ENCODE measurements at regions not wholly inside any gene's neighbourhood (a gene's known extent, or its start where the extent isn't known, plus 50 kb on each side); places are given as distances from the start of the nearest gene placed in this dataset.

DNA sequence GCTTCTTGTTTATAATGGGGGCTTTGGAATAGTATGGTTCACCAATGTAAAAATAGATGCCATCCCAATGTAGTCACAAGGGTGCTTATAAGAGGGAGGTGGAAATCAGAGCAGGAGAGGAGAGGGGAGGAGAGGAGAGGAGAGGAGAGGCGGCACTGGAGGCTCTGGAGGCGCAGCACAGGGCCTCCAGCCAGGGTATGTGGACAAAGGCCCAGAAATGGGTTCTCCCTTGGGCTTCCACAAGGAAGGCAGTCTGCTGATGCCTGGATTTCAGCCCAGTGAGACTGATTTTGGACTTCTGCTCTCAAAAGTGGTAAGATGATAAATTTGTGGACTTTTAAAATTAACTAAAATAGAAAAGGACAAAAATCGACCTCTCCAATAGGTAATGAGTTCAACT is 116.8 kb downstream of the RNASET2 start:
- H3K4me3 ChIP-seq (replicated peaks in 1 of 3; ENCODE audit: insufficient read depth in 1 of 3, low read depth in 2 of 3, low read length in 3 of 3) = no peak overlapping the region
- no peaks in the 10 kb centered on the region for H3K36me3 ChIP-seq (replicated peaks in 1 of 2; ENCODE audit: control insufficient read depth in 1 of 2, insufficient read depth in 2 of 2, low read length in 2 of 2)
- H3K9me3 ChIP-seq (ENCODE audit: low read length) = no peaks in the 10 kb centered on the region
- in situ Hi-C loops (cut with HindIII; ENCODE audit: extremely low pct_ligation_motif_present, low pct_unique_long_range_greater_than_20kb) (no loop called here), intact Hi-C loops (cut with micrococcal nuclease; ENCODE audit: unreplicated experiment) (no loop called here)
- ChIA-PET CTCF (ENCODE audit: low intra/inter-chr PET ratio, low total read pairs) (no interaction called here), POLR2A (no interaction called here)
- no peaks in the 10 kb centered on the region for H3K27me3 ChIP-seq (ENCODE audit: control insufficient read depth in 1 of 2, insufficient read depth in 2 of 2, low read length in 2 of 2)
- no peak overlapping the region for H3K27ac ChIP-seq (ENCODE audit: extremely low read length, insufficient read depth, low read length)
- H2AFZ ChIP-seq (ENCODE audit: low read length) = no peak overlapping the region
- ATAC-seq (no peak), DNase-seq (ENCODE audit: low spot score) (no peak), FAIRE-seq (no peak)
- BruUV-seq (replicated peaks) = no TSS peak
- H3K4me2 ChIP-seq (ENCODE audit: low read depth, low read length) = no peak overlapping the region
- H4K20me1 ChIP-seq (ENCODE audit: insufficient read depth, low read length) = no peaks in the 10 kb centered on the region
- no peaks in the 10 kb centered on the region for H3K4me1 ChIP-seq (ENCODE audit: insufficient read depth, low read length)
- WGBS (ENCODE audit: low lambda C conversion rate) = 62% methylated on average over 3 of the region's 3 CpGs
- H3K9ac ChIP-seq (ENCODE audit: insufficient read depth, low read depth, low read length) = no peak overlapping the region
- H3K79me2 ChIP-seq (ENCODE audit: insufficient read depth, low read length) = no peaks in the 10 kb centered on the region
- TF ChIP-seq KLF15 (CRISPR knock-in tag; IDR thresholded peaks at IDR 0.05; ENCODE audit: borderline replicate concordance) (no peak), SIN3A (IDR thresholded peaks at IDR 0.05; ENCODE audit: borderline replicate concordance, low read depth, low read length) (no peak), FOSL1 (CRISPR knock-in tag; IDR thresholded peaks at IDR 0.05; ENCODE audit: borderline replicate concordance) (no peak), HNRNPK (IDR thresholded peaks at IDR 0.05; ENCODE audit: low read depth, low read length, poor library complexity, severe bottlenecking) (peak; percentile 99), PCBP2 (optimal IDR thresholded peaks at IDR 0.05; ENCODE audit: low read depth, low read length, poor library complexity, severe bottlenecking) (peak; percentile 53), PCBP1 (IDR thresholded peaks at IDR 0.05; ENCODE audit: borderline replicate concordance, low read depth, low read length) (peak; percentile 93; the same call in 1 of the 2 replicates), BRD4 (CRISPR knock-in tag; IDR thresholded peaks at IDR 0.05) (no peak)

DNA sequence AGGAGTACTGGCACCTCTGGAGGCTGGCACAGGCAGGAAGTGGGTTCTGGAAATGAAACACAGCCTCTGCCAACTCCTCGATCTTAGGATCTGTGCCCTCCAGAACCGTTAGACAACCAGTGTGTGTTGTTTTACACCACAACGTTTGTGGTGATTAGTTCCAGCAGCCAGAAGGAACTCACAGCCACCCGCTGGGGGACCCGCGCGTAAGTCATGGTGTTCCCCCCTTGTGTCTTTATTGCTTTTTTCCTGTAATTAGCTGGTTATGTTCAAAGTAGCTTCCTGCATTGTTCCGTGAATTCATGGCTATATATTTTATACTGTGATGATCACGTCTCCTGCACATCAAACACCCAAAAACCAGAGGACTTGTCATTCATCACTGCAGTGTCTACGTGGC is 117.4 kb downstream of the RNASET2 start:
- TF ChIP-seq ZNF501 (CRISPR knock-in tag; IDR thresholded peaks at IDR 0.05) = no peak
- Histone ChIP-seq H3K36me3 (replicated peaks in 1 of 2; ENCODE audit: control insufficient read depth in 1 of 2, insufficient read depth in 2 of 2, low read length in 2 of 2) (no peaks in the 10 kb centered on the region), H4K20me1 (ENCODE audit: insufficient read depth, low read length) (no peaks in the 10 kb centered on the region), H3K9me3 (ENCODE audit: low read length) (no peaks in the 10 kb centered on the region), H3K27ac (ENCODE audit: extremely low read length, insufficient read depth, low read length) (no peak overlapping the region), H2AFZ (ENCODE audit: low read length) (no peak overlapping the region), H3K4me1 (ENCODE audit: insufficient read depth, low read length) (no peaks in the 10 kb centered on the region), H3K4me2 (ENCODE audit: low read depth, low read length) (no peak overlapping the region), H3K9ac (ENCODE audit: insufficient read depth, low read depth, low read length) (no peak overlapping the region), H3K4me3 (replicated peaks in 1 of 3; ENCODE audit: insufficient read depth in 1 of 3, low read depth in 2 of 3, low read length in 3 of 3) (no peak overlapping the region), H3K27me3 (ENCODE audit: control insufficient read depth in 1 of 2, insufficient read depth in 2 of 2, low read length in 2 of 2) (no peaks in the 10 kb centered on the region), H3K79me2 (ENCODE audit: insufficient read depth, low read length) (no peaks in the 10 kb centered on the region)
- no TSS peak for BruUV-seq (replicated peaks)
- FAIRE-seq (no peak), ATAC-seq (no peak), DNase-seq (ENCODE audit: low spot score) (no peak)
- in situ Hi-C loops (cut with HindIII; ENCODE audit: extremely low pct_ligation_motif_present, low pct_unique_long_range_greater_than_20kb) (no loop called here), intact Hi-C loops (cut with micrococcal nuclease; ENCODE audit: unreplicated experiment) (no loop called here)
- ChIA-PET CTCF (ENCODE audit: low intra/inter-chr PET ratio, low total read pairs) (no interaction called here), POLR2A (no interaction called here)
- WGBS (ENCODE audit: low lambda C conversion rate) = 78% methylated on average over 9 of the region's 10 CpGs

All from HepG2 (cell line).